Hematopoietic multipotent progenitor cell treated with erythropoietin and hydrocortisone succinate and interleukin-3 and kit ligand, for 4 days (in vitro differentiated cells): ENCODE measurements at regions not wholly inside any gene's neighbourhood (a gene's known extent, or its start where the extent isn't known, plus 50 kb on each side); places are given as distances from the start of the nearest gene placed in this dataset.

Experiments
- DNase-seq: peaks from one replicate; pipeline ENCODE4 v3.0.0-alpha.2; 2015

DNA sequence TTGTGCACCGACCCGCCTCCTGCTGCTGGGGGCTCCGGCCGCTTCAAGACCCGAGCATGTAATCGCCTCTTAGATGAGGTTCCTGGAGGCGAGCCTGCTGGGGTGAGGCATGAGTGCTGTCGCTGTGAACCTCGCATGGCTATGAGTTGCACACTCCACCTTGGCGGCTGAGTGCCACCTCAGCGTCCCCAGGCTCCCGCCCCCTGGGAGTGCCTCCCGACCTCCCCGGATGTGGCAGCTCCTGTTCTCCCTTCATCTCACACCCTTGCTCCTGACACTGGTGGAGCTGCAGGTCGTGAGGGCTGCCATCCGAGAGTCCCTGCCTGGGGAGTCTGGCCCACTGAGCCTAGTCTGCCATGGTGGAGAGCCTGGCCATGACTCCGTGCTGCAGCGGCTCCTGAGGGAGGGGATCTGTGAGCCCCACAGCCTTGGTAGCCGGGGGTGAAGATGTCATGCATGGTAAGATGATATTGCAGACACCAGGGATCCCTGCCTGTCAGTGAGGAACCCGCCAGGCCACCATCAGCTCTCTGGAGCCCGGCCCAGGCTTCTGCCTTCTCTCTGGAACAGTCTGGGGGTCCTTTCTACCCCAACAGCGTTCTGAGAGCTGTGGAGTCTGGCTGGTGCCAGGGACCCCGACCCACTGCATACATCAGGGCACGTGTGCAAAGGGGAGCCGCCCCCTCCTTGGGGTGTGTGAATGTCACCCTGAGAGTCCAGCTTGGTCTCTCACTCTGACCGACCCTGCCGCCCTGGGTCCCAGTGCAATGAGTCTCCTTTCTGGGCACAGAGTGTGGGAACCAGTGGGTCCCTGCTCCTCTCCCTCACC is 61.6 kb upstream of the HS6ST1 start:
- no peak for DNase-seq

DNA sequence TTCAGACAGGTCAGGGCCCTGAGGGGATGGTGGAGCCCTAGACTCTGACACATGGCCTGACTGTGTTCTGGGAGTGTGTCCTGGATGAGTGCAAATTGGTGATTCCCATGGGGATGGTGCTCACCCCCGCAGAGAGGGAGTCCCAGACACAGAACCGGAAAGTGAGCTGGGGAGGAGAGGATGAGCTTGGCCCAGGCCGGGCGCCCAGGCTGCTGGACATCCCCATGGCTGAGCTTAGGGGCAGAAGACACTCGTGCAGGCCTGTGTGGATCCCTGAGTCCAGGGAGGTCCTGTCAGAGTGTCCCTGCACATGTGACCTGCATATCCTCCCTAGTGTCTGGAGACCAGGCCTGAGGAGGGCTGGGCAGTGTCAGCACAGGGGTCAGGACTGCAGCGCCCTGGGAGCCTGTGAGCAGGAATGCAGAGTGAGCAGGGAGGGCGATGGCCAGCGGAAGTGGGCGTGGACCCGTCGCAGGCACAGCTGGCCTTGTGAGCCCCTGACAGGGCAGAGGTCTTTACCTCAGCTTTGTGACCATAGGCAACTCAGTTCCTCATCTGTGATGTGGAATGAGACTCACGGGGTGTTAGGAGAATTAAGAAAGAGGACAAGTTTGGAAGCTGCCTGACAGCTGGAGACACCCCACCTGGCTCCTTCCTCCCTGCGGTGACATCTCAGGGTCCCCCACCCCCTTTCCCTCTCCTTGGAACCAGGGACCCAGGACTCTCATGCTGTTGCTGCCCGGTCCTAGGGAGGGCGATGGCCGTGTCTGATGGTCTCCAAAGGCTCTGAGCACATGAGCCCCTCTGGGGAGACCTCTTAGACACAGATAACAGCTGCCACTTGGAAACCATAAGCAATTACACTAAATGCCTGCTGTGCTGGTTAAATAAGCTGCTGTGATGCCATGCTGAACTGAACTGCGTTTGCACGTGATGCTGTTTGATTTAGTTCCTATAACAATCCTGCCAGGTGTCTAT is 62.6 kb upstream of the HS6ST1 start:
- DNase-seq: no peak

DNA sequence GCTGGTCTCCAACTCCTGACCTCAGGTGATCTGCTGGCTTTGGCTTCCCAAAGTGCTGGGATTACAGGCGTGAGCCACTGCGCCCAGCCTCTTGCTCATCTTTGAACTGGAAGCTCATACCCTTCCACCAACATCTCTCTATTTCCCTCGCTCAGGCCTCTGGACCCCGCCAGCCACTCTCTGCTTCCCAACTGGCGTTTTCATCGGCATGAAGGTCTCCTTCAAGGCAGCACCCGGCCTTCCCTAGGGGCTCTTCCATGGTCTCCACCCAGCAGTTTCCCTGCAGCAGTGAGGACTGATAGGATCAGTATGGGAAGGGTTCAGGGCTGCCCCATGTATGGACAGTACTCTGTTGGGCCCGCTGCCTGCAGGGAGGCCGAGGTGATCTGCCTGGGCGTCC is 65.8 kb upstream of the HS6ST1 start:
- no peak for DNase-seq

DNA sequence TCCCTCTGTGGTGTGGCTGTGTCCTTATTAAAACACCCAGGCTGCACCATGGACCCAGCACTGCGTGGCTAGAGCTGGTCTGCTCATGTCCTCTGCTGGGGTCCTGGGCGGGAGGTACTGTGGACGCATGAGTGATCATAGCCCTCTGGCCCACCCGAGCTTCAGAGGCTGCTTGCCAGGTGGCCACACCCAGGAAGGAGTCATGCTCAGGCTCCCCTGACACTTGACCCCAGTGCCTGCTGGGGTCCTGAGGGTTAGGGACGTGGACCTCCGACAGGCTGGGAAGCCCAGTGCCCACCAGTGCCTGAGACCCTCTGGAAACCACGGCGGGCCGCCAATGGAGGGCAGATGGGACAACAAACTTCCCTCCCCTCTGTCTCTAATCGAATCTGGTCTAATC is 66.3 kb upstream of the HS6ST1 start:
- DNase-seq: no peak

DNA sequence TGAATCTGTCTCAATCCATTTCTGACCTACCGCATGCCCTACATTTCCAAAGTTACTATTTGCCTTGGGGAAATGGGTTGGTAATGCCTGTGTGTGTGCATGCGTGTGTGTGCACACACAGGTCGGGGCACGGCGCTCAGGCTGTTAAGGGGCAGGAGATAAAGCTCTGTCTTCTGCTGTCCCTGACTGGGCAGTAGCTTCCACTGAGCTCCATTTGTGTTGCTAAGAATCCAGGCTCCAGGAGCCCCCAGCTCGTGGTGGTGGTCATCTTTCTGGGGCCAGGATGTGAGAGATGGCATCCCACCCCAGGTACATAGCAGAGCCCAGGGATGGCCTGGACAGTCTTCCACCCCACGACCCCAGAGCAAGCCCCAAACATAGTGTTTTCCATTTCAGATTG is 66.7 kb upstream of the HS6ST1 start:
- DNase-seq: no peak

DNA sequence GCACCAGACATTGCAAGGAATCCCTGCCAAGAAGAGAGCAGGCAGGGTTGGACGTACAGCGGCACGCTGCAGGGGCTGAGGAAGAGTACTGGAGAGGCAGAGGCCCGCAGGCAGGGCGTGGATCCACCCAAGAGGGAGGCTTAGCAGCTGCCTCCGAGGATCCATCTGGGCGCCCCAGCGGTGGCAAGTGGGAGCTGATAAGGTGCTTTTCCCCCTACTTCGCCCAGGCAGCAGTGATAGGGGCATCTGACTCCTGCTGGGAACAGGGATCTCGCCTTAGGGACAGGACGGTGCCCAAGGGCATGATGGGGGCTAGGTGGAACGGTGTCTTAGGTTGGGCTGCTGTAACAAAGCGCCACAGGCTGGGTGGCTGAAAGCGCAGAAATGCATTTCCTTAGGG is 67.4 kb upstream of the HS6ST1 start:
- no peak for DNase-seq

DNA sequence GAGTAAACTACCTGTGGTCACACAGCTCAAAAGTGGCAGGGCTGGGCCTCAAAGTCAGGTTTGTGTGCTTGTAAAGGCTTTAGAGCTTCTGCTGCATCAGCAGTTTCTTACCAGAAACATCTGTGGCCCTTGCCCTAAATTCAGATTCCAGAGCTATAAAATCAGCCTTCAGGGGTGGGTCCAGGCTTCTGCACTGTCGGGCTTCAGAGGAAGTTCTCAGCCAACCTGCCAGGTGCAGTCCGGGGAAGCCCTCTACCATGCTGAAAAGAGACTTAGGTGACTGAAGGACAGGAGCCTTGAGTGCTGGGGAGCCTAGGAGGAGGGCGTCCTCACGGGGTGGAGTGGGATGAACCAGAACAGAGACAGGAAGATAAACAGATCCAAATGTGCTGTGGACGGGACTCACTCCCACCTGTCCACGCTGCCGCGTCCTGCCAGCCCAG is 69.9 kb upstream of the HS6ST1 start:
- no peak for DNase-seq

DNA sequence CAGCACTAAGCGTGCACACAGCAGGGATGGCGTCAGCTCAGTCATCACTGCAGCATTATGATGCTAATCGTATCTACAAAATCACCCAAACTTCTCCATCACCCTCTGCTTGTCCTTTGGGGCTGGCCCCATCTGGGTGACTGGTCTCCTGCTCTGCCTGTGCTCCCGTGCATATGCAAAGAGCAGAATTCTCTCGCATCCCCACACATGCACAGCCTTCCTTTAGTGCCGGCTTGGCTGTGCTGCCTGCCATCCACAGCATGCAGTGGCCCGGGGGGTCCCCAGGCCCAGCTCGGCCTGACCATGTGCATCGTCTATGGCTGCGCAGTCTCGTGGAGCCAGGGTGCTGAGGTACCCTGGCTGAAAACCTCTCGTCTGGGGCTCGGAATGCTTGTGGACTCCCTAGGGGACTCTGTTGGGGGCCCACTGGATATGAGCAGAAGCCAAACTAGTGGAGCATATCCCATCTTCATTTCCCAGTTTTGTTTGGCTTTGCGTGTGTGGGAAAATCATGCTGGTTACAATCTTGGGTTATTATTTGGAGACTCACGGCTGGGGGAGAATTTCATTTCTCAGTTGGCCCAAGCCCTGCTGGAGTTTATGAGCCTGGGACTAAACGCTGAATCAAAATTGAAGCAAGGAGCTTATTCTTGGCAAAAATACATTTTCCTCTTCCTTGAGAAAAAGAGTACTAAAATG is 70.9 kb upstream of the HS6ST1 start:
- no peak for DNase-seq

DNA sequence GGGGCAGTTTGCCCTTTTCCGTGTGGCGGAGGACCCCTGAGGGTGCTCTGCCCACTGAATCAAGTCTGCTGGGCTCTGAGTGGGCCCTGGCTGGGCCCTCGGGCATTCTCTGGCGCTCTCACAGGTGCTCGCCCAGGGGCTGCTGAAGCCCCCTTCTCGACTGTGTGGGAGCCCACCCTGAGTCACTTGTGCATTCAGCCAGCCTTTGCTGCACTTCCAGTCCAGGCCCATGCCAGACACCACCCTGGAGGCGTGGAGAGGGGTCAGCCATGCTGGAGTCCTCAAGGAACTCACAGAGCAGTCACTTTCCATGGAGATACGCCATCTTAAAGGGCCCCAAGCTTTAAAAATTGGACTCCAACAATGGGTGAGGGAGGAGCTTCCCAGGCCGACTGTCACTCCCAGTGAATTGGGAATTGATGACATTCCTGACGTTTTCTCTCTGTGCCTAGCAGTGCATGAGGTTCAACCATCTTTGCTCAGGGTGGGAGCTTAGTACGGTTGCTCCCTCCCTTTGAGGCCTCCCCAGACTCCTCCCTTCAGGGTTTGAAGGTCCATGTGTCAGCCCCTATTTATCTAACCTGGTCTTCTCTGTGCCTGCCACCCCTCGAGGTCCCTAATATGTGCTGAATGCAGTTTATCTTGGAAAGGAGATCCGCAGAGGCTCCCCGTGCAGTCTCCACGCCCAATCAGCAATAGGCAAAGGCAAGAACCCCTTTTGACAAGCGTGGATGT is 71.8 kb upstream of the HS6ST1 start:
- no peak for DNase-seq

DNA sequence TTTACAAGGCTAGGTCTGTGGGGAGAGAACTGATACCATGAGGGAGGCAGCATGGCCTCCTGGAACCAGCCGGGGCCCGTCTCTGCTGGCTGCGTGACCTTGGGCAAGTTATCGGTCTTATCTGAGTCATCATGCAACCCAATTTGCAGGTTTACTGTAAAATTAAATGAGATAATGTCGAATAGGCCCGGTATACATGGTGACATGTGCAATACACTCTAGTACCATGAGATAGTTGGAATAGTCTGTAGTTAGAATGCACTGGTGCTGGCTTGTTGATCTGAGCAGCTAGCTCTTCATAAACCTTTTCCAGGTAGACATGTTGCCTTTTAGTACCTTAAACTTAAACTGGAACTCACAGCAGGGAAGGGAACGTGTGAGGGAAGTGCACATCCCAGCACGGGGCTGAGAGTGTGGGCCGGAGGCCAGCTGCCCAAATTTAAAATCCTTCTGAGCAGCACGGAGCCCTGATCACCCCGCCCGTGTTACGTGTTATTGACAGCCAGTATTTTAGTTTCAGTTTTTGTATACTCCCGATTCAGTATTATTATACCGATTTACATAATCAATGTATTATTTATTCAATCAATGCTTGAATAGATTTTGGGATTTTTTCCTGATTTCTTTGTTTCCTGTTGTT is 72.4 kb upstream of the HS6ST1 start:
- DNase-seq: no peak

DNA sequence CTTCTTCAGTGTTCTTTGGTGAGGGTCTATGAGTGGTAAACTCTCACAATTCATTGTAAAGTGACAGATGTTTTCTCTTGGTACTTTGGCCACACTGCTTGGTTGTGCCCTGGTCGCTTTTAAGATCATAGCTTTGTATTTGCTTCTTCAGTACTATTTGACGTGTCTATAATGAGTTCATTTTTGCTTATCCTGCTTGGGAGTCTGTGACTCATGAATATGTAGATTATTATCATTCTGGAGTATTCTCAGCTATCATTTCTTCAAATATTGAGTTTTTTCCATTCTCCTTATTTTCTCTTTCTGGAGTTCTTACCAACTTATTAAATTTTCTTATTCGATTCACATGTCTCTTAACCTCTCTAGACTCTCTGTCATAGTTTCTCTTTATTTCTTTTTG is 73.0 kb upstream of the HS6ST1 start:
- DNase-seq: no peak

DNA sequence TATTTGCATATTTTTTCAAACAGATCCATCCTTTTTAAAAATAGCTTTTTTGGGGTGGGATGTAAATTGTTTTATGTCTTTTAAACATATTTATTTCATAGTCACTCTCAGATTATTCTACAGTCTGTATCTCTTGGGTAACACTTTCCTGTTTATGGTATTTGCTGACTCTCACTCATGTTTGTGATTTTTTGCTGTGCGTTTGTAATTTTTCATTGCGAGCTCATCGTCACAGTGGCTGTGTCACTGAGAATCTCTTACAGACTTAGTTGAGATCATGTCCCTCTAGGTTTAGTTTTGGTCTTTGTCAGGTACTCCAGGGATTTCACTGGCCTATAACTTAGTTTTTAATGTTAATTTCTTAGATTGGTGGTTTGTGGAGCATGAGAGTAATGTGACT is 73.5 kb upstream of the HS6ST1 start:
- no peak for DNase-seq

DNA sequence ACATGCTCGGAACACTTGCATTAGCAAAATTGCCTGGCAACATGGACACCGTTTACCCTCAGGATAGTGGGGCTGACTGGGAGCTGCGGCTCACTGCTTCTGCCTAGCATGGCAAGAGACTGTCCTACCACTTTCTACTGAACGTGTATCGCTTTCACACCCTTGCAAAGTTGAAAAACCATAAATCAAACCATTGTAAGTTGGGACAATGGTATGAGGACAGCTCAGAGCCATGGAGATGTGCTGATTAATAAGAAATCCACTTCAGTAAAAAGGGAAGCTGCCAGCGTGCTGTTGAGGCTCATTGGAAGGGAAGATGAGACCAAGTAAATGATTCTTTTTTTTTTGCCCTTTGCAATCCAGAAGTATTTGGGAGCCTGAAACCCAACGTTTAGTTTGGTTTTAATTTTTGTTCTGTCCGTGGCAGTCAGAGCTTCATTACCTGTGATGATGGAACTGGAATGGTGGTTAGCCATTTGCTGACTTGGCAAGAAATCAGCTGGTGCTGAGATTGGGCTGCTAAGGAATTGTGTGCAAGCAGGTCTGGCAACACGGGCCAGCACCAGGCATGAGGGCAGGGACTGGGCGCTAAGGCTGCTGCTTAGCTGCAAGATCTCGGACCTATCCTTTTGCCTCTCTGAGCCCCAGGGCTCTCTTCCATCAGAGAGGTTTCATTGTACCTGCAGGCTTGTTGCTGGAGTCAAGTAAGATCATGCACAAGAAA is 75.5 kb upstream of the HS6ST1 start:
- no peak for DNase-seq

DNA sequence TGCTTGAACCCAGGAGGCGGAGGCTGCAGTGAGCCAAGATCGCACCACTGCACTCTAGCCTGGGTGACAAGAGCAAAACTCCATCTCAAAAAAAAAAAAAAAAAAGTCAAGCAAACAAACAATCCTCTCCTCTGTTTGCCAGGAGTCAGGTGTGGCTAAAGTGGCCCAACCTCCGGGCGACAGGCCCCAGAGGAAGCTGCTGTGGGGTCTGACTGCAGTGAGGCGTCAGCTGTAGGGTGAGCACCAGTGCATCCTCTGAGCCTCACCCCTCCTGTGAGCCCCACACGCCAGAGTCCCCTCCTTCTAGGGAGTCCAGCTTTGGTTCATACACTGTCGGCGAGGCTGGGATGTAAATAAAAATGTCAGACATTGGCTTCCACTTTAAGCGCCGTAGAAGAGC is 76.5 kb upstream of the HS6ST1 start:
- DNase-seq: no peak

DNA sequence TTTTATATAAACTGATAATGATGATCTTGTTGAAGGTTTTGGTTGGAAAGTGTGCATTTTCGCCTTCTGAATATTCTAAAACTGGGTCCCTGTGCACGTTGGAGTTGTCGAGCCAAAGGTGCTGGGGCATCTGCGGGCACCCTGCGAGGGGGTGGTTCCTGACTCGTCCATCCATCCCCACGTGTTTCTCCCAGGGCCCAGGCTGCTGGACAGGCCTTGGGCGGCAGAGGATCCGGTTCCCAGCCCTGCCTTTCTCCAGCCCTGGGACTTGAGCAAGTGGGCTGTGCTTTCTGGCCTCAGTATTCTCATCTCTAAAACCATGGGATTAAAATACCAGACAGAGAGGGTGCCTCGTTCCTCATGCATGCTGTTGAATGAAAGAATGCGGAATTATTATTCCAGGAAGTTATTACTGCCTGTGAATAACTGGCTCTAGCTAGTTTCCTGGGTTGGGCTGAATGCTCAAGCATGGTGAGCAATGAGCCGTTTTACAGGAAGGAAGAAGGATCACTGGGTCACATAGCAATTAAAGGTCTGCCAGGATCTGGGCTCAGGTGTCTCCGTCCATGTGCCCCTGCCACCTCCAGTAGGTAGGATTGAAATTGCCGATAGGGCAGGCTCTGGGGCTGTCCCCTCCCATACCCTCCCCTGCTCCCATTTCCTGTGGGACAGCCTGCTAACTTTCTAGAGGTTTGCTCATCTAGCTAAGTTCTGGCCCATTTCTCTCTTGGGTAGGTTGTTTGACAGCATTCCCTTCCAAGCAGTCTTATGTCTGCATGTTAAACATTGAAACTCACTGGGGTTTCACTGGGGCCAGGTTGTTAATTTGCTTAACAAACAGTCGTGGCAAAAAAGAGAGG is 77.2 kb upstream of the HS6ST1 start:
- no peak for DNase-seq

DNA sequence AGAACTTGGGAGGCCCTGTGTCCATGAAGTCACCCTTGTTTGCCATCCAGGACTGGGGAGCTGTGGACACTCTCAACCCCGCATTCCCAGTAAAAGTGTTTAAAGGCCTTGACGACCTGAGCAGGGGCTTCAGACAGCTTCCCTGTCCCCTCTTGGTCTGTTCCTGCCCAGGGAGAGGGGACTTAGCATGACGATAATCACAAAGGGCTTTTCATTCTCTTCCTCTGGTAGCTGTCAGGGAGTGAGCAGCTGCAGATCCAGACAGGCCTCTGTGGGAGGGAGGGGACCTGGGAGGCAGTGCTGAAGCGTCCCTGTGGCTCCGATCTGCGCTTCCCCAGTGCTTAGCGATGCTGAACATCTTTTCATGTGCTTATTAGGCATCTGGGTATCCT is 77.8 kb upstream of the HS6ST1 start:
- DNase-seq: no peak

DNA sequence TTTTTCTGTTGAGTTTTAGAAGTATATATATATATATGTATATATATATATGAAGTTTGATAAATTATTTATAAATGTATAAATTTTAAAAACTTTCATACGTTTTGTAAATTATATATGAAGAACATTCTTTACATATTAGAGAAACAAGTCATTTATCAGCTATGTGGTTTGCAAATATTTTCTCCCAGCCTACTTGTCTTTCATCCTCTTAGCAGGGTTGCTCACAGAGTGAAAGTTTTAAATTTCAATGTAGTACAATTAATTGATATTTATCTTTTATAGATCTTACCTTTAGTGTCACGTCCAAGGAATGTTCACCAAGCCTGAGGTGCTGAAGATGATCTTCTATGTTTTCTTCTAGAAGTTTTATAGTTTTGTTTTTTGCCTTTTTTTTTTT is 78.3 kb upstream of the HS6ST1 start:
- DNase-seq: no peak

DNA sequence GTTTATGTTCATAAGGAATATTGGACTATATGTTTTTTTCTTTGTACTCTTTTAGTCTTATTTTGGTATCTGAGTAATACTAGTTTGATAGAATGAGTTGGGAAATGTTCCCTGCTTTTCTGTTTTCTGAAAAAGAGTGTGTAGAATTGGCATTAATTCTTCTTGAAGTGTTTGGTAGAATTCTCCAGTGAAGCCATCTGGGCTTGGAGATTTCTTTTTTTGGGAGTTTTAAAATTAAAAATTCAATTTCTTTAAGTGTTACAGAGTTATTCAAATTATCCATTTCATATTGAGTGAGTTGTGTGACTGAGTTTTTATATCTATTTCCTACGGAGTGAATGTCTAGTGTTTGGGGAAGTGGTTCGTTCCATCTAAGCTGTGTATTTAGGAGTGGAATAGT is 80.6 kb upstream of the HS6ST1 start:
- DNase-seq: no peak

DNA sequence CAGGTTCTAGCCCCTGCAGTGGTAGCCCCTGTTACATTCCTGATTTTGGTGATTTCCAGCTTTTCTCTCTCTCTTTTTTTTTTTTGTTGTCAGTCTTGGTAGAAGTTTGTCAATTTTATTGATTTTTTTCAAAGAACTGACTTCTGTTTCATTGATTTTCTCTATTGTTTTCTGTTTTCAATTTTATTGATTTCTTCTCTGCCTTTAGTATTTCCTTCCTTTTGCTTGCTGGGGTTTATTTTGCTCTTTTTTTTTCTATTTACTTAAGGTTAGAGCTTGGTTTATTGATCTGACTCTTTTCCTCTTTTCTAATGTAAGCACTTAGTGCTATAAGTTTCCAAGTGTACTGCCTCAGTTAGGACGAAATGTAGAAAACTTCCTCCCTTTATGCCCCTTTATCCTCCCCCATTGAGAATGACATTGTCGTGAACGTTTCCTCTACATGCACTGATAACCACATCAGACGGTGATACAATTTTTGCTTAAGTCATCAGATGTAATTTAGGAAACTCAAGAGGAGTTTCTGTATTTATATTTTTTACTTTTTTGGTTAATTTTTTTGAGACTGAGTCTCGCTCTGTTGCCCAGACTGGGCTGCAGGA is 81.1 kb upstream of the HS6ST1 start:
- no peak for DNase-seq

DNA sequence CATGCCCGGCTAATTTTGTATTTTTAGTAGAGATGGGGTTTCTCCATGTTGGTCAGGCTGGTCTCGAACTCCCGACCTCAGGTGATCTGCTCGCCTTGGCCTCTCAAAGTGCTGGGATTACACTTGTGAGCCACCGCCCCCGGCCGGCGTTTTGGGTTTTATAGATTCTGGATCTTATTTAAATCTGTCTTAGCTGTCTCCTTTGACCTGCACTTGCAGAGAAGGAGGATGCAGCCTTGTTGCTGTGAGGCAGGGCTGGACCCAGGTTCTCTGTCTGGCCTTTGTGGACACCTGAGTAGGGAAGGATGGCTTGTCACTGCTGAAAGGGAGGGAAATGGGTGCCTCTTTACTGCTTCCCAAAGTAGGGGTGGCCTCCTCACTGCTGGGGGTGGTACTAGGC is 83.0 kb upstream of the HS6ST1 start:
- no peak for DNase-seq
